HG02759 (cell line): ENCODE measurements at regions not wholly inside any gene's neighbourhood (a gene's known extent, or its start where the extent isn't known, plus 50 kb on each side); places are given as distances from the start of the nearest gene placed in this dataset.

Experiments used
- ATAC-seq: cut with Tn5 transposase; IDR thresholded peaks from one replicate; pipeline ENCODE4 v1.9.1; 2021; ENCODE audit warnings: mild to moderate bottlenecking, moderate library complexity; ENCODE audit not compliant: unreplicated experiment

DNA sequence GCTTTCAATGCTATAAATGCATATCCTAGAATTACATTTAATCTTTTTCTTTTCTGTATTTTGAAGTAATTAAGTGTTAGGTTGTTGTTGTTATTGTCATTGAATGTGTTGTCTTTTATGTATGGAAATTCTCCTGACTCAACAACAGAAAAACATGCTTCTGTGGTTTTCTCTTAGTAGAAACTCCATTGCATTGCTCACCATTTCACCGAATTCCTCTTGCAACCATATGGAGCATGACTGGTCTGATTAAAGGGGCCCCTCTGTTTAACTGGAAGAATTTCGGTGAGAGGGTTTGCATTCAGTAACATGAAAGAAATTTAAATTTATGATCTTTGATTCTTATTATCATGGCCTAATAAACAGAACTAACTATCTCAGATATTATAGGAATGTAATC is 454.3 kb upstream of the JARID2 start:
- ATAC-seq = no peak

DNA sequence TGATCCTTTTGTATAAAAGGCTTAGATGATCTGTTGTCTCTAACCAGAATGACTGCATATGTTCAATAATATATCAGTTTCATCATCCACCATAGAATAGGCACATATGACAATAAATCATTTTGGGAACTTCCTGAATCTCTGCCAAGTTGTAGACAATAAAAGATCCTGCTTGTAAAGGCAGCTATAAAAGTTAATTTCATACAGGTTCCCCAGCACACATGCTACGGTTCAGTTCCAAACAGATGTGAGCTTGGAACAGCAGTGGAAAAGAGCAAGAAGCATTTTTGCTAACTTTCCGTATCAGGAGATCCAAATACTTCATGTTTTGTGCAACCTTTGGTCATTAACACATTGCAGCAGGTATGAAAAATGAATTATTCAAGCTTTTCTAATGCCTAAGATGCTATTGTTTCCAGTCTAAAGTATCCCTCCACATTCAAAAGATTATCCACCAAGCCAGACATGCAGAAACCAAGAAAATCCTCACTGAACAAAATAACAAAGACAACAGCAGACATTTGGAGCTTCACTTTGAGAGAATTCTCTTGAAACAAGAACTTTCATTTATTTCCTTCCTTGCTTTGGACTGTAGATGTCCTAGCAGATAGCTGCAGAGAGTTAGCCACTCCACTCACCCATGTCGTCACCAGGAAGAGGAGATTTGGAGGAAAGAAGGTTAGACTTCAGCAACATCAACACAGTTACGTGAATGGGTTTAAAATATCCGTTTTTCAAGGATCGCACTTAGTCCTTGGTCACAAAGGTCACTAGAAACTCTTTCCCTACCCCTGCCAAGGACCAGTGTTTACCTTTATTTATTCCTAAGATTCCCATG is 453.5 kb upstream of the JARID2 start:
- no peak for ATAC-seq

DNA sequence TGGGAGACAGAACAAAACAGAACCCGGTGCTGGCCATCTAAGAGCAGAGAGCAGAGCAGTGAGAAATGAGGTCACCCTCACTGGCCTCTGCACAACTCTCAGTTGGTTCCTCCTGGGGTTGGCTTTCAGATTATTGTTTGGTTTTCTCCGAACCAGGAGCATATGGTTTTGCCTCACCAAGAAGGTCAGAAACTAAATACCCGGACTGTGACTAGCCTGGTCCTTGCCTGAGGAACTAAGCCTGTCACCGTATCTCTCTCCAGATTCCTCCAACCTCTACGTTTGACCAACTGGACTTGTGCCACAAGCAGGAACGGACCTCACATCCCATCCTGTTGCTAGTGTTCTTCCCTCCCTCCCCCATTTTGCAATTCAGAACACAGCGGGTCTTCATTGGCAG is 450.4 kb upstream of the JARID2 start:
- no peak for ATAC-seq

DNA sequence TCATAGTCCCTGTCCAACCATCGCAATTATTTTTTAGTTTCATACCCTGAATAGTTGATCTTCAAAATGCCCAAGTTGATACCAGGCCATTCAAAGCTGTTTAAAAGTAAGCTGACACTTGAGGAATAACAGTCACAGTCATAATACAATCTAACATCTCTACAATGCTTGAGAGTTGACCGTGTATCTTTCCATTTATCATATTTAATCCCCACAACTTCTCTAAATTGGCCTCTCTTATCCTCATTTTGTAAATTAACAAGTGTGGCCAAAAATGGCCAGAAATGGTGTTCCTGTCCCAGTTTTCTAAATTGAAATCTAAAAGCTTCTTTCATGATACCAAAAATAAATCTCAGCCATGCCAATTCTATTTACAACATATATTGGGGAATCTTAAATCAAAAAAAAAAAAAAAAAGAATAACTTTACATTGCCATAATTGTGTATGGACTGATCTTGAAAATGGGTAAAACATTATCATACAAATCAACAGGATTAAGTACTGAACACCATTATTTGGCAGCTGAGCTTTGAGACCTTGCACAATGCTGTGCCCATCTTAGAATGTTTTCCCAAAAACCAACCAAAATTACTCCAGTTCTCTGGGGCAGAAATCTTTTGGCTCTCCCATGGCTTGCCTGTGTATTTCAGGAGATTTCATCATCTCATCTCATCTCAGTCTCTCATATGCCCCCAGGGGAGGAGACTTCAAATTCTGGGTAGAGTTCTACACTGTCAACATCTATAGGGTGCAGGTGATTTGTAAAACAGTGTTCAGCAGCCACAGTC is 448.7 kb upstream of the JARID2 start:
- no peak for ATAC-seq

DNA sequence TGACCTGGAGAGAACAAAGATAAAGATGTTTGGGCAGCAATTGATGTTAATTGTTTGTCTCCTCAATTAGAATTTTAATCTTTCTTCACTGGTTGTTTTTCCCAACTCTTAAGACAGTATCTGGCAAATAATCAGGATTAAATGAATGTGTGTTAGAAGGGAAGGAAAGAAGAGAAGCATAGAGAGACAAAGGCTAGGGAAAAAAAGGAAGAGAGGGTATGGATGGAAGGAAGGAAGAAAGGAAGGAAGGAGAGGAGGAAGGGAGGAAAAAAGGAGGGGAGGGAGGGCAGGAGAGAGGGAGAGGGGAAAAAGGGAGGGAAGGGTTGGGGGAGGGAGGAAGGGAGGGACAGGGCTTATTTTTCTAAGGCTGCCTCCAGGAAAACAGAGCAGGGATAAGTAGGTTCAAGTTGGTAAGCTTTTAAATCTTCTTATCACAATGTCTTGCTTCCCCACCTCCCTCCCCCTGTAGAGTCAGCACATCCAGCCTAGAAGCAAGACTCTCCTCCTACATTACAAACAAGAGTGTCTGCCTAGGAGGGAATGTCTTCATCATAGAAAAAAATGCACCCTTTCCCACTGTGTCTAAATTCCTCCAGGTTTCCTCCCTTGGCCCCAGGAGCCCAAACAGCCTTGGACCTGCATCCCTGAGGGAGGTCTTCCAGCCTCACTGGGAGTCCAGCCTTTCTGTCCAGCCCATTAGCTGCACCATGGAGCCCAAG is 447.8 kb upstream of the JARID2 start:
- ATAC-seq = no peak

DNA sequence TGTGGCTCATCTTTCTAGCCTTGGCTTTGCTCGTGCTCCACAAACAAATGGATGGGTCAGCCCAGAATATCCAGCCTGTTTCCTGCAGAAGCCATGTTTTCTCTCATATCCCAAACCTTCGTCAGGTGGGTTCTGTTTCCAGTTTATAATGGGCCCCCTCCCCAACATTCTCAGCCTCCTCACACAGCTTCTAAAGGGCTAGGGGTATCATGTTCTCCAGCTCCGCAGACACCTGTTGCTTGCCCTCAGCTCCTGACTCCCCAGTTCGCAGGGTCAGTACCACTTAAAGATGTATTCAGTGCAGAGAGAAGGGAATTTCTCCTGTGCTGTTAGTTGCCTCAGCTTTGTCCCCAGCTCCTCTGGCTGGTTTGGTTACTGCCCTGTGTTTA is 447.3 kb upstream of the JARID2 start:
- ATAC-seq = no peak

DNA sequence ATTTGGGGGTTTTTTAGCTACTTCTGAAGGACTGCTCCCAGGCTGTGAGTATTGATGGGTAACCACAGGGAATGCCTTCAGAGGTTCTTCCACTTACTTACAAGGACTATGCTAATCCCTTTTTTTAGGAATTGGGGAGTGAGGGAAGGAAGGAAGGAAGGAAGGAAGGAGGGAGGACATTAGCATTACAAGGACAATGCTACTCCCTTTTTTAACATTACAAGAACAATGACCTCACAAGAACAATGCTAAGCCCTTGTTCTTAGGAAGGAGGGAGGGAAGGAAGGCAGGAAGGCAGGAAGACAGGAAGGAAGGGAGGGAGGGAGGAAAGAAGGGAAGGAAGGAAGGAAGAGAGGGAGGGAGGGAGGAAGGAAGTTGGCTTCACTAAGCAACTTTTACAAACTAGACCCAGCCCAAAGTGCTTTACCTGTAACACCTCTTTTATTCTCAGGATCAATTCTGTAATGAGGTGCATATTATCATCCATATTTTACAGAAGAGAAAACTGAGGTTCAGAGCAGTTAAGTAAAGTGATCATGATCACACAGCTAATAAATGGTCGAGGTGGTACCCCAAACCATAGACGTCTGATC is 446.8 kb upstream of the JARID2 start:
- no peak for ATAC-seq

DNA sequence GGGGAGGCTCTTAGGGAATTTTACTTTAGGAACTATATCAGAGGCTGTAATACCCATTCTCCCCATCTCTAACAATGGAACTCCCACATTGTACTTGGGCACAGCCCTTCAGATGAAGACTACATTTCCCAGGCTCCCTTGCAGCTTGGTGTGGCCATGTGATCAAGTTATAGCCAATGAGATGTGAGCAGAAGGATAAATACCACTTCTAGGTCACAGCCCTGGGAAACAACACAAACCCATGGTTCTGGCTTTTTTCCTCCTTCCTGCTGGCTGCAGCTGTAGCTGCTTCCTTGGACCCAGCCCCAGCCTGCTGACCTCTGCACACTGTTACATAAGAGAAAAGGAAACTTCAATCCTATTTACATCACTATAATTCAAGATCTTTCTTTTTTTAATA is 445.9 kb upstream of the JARID2 start:
- peak; percentile 77 for ATAC-seq

DNA sequence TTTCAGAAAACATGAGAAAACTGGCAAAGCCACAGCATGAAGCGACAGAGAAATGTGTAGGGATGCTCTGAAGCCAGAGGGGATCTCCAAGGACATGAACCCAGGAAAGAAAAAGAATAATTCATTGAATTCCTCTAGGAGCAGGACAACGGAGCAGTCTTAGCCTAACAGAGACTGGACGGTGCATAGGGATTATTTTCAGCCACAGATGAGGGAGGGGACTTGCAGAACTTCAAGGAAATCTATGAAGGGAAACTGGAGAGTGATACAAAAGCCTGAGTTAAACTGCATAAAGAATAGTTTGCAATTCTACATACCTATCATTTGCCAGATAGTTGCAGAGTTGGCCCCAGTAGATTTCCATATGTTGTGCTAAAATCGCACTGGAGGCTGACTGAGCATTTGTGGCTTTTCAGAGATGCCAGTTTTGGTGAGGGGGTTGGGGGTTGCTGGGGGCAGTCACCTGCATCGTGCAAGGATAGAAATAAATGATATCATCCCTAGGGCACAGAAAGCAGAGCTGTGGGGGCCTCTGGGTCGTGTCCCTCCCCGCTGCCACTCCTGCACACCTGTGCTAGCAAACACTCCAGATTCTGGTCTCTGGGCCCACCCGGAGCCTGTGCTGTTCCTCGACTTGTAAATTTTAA is 443.2 kb upstream of the JARID2 start:
- no peak for ATAC-seq

DNA sequence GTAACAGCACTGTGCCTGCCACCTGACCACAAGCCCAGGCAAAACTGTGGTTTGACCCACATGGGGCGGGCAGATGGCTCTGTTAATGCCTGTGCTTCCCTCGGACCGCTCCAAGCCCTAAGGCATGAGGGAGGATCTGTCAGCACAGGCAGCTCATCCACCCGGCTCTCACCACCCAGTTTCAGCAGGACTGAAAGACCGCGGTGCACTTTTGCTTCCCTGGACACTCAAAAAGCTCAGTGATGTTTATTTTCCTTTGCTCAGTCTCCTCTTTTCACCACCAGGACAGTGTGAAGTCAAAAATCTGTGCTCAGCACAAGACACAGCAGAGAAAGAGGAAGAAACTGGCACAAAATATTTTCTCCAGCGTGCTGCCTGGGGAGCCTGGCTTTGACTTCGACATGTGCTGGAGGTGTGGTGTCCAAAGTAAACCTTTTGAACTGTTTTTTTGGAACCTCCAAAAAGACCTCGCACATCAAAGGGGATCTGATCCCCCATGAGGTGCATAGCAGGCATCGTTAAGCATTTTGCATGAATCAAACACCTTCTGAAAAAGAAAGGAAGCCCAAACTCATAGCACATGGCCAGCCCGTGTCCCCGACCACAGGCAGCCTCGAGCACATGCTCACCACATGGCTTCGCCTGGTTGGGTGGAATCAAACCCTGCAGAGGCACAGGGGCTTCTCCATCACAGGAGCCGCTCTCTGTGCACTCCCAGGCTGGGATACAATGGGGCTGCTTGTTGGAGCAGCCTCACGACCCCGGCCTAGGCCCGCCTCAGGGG is 441.7 kb upstream of the JARID2 start:
- no peak for ATAC-seq

DNA sequence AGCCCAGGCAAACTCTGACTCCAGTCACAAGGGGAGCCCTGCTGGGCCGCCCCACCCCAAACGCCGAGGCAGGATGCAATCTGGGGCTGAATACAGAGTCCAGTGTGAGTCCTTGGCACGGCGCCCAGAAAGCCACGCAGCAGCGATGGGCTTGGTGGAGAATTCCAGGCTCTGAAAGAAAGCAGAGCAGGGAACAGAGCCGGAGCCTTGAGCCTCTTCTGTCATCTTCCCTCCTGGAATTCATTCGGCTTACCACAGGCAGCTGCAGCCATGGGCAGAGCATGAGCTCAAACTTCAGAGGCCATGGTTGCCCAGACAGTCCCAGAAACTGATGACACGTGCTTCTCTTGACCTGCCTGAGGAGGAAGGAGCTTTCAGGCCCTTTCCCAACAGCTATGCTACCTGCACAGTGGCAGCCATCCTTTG is 441.1 kb upstream of the JARID2 start:
- ATAC-seq = no peak

DNA sequence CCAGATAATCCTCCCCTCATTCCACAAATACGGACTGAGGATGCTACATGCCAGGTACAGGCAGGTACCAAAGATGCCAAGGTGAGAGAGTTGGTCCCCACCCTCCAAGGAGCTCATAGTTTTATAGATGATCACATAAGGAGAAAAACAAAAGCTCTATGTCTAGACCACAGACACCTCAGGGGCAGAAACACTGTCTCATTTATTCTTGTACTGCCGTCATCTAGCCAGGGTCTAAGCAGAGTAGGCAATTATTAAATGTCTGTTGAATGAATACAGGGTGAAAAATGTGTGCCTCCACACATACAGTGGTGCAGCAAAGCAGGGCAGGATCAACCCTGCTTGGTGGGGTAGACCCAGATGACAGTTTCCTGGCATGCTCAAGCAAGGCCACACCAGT is 439.8 kb upstream of the JARID2 start:
- ATAC-seq = no peak

DNA sequence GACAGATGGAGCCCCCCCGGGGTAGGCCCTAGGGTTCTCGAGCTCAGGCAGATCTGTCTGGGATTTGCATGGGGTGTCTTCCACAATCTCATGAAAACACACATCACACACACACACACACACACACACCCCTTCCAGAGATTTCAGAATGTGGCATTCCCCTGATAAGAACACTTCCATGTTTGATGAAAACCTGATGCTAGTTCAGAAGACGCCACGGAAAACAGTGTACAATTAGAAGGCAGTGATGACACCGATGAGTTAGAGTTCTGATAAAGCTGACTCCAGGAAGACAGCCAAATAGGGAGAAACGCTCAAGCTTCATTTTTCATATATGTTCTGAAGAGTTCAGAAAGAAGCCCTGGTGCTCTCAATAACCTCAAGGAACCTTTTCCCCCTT is 438.7 kb upstream of the JARID2 start:
- no peak for ATAC-seq

DNA sequence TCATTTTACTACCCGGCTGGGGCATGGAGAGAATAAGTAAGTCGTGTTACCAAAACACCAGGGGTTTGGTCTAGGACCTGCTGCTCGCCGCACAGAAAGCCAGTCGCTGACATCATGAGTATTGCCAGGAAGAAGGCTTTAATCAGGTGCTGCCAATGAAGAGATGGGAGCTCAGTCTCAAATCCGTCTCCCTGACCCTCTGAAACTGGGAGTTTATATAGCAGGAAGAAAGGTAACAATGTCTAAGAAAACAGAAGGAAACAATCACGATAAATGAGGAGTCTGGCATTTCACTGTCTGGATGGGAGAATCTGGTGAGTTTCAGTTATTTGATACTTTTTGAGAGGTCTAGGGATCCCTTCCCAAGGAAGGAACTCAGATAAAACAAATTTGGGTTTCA is 437.9 kb upstream of the JARID2 start:
- ATAC-seq = no peak

DNA sequence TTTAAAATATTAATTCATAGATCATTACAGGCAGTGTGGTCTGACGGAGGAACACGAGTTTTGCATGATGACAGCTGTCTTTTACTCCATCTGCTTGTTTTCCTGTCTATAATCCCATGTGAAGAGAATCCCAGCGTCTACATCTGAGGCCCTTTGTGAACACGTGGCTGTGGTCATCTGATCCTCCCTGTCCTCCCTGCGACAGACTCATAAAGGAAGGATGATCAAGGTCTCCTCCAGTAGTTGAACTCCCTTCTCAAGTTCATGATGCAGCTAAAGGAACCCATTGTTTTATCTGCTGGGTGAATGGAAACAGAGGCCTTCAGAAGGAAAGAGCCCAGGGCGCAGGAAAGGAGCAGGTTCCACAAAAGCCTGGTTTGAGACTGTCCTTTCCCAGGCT is 435.8 kb upstream of the JARID2 start:
- ATAC-seq = no peak

DNA sequence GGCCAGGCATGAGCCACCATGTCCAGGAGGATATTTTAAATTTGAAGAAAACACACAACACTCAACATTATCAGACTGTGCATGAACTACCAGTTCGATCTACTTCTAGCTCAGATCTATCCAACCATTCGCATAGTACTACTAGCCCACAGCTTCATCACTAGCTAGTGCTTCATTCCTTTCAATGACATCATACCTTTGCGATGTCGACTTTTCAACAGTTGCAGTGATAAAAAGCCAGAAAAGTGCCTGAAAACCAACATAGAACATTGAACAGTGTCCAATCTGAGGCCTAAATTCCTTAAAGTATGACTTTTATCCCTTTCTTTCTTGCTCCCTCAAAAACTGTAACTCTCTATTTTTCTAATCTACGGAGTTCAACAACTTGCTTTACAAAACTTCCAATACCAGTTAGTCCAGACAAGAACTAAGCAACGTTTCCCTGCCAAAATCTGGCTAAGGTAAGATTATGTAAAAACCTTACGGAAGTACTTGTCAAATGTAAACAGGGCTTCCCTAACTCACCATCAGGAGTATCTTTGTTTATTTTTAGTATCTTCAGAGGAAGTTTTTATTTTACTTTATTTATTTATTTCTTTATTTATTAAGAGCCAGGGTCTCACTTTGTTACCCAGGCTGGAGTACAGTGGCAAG is 434.0 kb upstream of the JARID2 start:
- ATAC-seq = no peak

DNA sequence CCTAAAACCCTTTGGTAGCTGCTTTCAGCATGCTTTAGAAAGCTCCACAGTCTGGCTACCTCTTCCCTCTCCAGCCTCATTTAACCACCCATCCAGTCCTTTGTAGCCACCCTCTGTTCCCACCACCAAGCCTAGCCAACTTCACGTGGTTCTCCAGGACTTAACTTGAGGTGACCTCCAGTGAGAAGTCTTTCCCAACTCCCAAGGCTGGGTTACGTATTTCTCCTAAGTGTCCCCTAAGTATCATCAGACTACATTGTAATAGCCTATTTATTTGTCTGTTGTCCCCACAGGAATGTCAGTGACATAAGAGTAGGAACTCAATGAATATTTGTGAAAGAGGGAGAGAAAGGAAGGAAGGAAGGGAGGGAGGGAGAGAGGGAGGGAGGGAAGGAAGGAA is 431.9 kb upstream of the JARID2 start:
- no peak for ATAC-seq

DNA sequence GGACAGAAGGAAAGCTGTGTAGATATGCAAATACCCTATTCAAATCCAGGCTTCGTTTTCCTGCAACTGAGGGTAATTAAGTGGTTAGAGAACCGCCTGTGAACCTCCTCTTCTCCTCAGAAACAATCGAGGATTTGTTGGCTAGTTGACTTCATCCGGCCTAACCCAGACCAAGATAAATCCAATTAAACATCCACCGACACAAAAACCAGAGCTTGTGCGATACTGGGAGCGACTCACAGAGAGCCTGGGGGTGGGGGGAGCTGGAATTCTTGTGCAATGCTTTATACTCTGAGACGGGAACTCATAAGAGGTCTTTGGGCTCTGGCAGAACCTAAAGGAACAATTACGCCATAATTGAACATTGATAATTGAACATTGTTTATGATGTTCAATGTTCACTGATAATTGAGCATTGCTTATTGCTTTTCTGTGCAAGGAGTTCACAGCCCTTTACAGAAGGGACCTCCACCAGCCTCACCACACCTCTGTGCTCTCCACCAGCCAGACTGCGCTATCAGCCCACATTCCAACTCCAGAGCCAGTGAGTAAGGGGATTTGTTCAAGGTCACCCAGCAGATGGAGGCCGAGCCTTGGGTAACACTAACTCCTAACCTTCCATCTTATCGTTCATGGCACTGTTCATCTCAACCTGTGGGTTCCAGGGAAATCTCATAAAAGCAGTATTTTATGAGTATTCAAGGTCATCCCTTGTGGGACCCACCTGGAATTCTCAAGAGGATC is 429.6 kb upstream of the JARID2 start:
- ATAC-seq = no peak

DNA sequence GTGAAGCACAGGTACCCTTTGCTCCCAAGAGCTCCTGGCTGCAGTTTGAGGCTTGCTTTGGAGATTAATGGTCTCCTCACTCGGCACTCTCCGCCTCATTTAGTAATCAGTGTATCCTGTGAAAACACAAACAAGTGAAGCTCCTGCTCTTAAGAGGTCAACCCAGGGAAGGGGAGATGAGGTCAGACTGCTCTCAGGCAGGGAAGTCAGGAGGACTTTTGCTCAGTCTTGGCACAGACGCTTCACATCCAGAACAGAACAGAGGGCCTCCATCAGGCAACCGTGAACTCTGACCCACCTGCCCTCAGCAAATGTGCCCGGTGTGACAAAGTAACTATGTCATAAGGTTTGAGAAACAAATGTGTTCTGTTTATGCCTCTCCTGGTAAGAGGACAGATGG is 428.8 kb upstream of the JARID2 start:
- ATAC-seq = no peak
